Ishikawa (cell line): ENCODE measurements at regions not wholly inside any gene's neighbourhood (a gene's known extent, or its start where the extent isn't known, plus 50 kb on each side); places are given as distances from the start of the nearest gene placed in this dataset.

Source experiments
- CREB1 ChIP-seq: IDR thresholded peaks from 2 replicates; pipeline ENCODE4 v1.6.1; 2012; ENCODE audit warnings: low read depth
- EP300 ChIP-seq: IDR thresholded peaks from 2 replicates; pipeline ENCODE4 v1.6.1; 2012; ENCODE audit warnings: borderline replicate concordance
- RAD21 ChIP-seq: IDR thresholded peaks from 2 replicates; pipeline ENCODE4 v1.6.1; 2012; ENCODE audit warnings: low read depth
- REST ChIP-seq: IDR thresholded peaks from 2 replicates; pipeline ENCODE4 v1.6.1; 2012; ENCODE audit warnings: low read depth, mild to moderate bottlenecking
- TAF1 ChIP-seq: IDR thresholded peaks from 2 replicates; pipeline ENCODE4 v1.6.1; 2012; ENCODE audit warnings: low read depth, mild to moderate bottlenecking
- USF1 ChIP-seq: IDR thresholded peaks from 2 replicates; pipeline ENCODE4 v1.6.1; 2012
- YY1 ChIP-seq: IDR thresholded peaks from 2 replicates; pipeline ENCODE4 v1.6.1; 2012; ENCODE audit warnings: low read depth
- ZBTB7A ChIP-seq: IDR thresholded peaks from 2 replicates; pipeline ENCODE4 v1.6.1; 2012; ENCODE audit warnings: low read depth

- TF ChIP-seq ZBTB7A (no peak), TAF1 (no peak), EP300 (no peak), REST (no peak), CREB1 (no peak), YY1 (no peak), USF1 (no peak), RAD21 (no peak)
These were observed 1466.0 kb upstream of the C9orf72 start for GRCh38 chr9:29039258-29039657.
